ENCODE measurements at regions not wholly inside any gene's neighbourhood (a gene's known extent, or its start where the extent isn't known, plus 50 kb on each side); places are given as distances from the start of the nearest gene placed in this dataset.

GRCh38 chr1:30637183-30637980 lies 86.0 kb downstream of the MATN1 start:
- no peak for TF ChIP-seq CTCF (conservative IDR thresholded peaks at IDR 0.05; ENCODE audit: low read depth, low read length)
- H3K4me3 ChIP-seq (ENCODE audit: low read depth, low read length) = no peak overlapping the region
- DNase-seq (ENCODE audit: low read depth) = no peak

- DNase-seq (ENCODE audit: low read depth) = no peak
- TF ChIP-seq CTCF (conservative IDR thresholded peaks at IDR 0.05; ENCODE audit: low read depth, low read length) = no peak
- no peak overlapping the region for H3K4me3 ChIP-seq (ENCODE audit: low read depth, low read length)
Observed at GRCh38 chr1:30636621-30637020, 86.8 kb downstream of the MATN1 start.

- no peak for DNase-seq (ENCODE audit: low read depth)
- TF ChIP-seq CTCF (conservative IDR thresholded peaks at IDR 0.05; ENCODE audit: low read depth, low read length) = no peak
- no peak overlapping the region for H3K4me3 ChIP-seq (ENCODE audit: low read depth, low read length)
Observed at GRCh38 chr1:30635391-30635975, 87.9 kb downstream of the MATN1 start.

GRCh38 chr1:30634507-30634906 lies 88.9 kb downstream of the MATN1 start:
- H3K4me3 ChIP-seq (ENCODE audit: low read depth, low read length) = no peak overlapping the region
- no peak for DNase-seq (ENCODE audit: low read depth)
- no peak for TF ChIP-seq CTCF (conservative IDR thresholded peaks at IDR 0.05; ENCODE audit: low read depth, low read length)

GRCh38 chr1:30633294-30633693 lies 90.1 kb downstream of the MATN1 start:
- TF ChIP-seq CTCF (conservative IDR thresholded peaks at IDR 0.05; ENCODE audit: low read depth, low read length) = no peak
- DNase-seq (ENCODE audit: low read depth) = no peak
- H3K4me3 ChIP-seq (ENCODE audit: low read depth, low read length) = no peak overlapping the region

GRCh38 chr1:30632481-30632880 lies 90.9 kb downstream of the MATN1 start:
- TF ChIP-seq CTCF (conservative IDR thresholded peaks at IDR 0.05; ENCODE audit: low read depth, low read length) = no peak
- H3K4me3 ChIP-seq (ENCODE audit: low read depth, low read length) = no peak overlapping the region
- DNase-seq (ENCODE audit: low read depth) = no peak

- TF ChIP-seq CTCF (conservative IDR thresholded peaks at IDR 0.05; ENCODE audit: low read depth, low read length) = no peak
- DNase-seq (ENCODE audit: low read depth) = no peak
- no peak overlapping the region for H3K4me3 ChIP-seq (ENCODE audit: low read depth, low read length)
Observed at GRCh38 chr1:30631700-30632099, 91.7 kb downstream of the MATN1 start.

All from choroid plexus epithelial cell (primary cell).